ENCODE measurements at regions not wholly inside any gene's neighbourhood (a gene's known extent, or its start where the extent isn't known, plus 50 kb on each side); places are given as distances from the start of the nearest gene placed in this dataset.

GRCh38 chr2:62568983-62569837 lies 63.2 kb upstream of the TMEM17 start:
- DNase-seq (ENCODE audit: low read depth in 6 of 9, low spot score in 9 of 9) = no peak
- Histone ChIP-seq H3K4me3 (ENCODE audit: low read length in 2 of 2) (no peak overlapping the region), H3K4me1 (ENCODE audit: control insufficient read depth in 2 of 2, insufficient read depth in 2 of 2, low read length in 2 of 2) (peaks cover 6 to 10% of the 10 kb centered on the region in 2 donors), H3K9me3 (ENCODE audit: control insufficient read depth in 2 of 2, insufficient read depth in 1 of 2, low read length in 1 of 2) (no peaks in the 10 kb centered on the region), H3K27ac (ENCODE audit: low read depth in 1 of 2, low read length in 1 of 2) (no peak overlapping the region), H3K36me3 (ENCODE audit: control insufficient read depth in 2 of 2, insufficient read depth in 2 of 2, low read length in 1 of 2) (no peaks in the 10 kb centered on the region), H3K27me3 (ENCODE audit: control insufficient read depth in 2 of 2, insufficient read depth in 1 of 2, low read length in 1 of 2) (peaks cover 9 to 24% of the 10 kb centered on the region in 2 donors)
- WGBS = 94% methylated on average over 5 of the region's 5 CpGs

- no peak for DNase-seq (ENCODE audit: low read depth in 6 of 9, low spot score in 9 of 9)
- Histone ChIP-seq H3K27me3 (ENCODE audit: control insufficient read depth in 2 of 2, insufficient read depth in 1 of 2, low read length in 1 of 2) (peaks cover 9 to 22% of the 10 kb centered on the region in 2 donors), H3K4me1 (ENCODE audit: control insufficient read depth in 2 of 2, insufficient read depth in 2 of 2, low read length in 2 of 2) (peaks cover 6 to 10% of the 10 kb centered on the region in 2 donors), H3K4me3 (ENCODE audit: low read length in 2 of 2) (no peak overlapping the region), H3K9me3 (ENCODE audit: control insufficient read depth in 2 of 2, insufficient read depth in 1 of 2, low read length in 1 of 2) (no peaks in the 10 kb centered on the region), H3K27ac (ENCODE audit: low read depth in 1 of 2, low read length in 1 of 2) (no peak overlapping the region), H3K36me3 (ENCODE audit: control insufficient read depth in 2 of 2, insufficient read depth in 2 of 2, low read length in 1 of 2) (no peaks in the 10 kb centered on the region)
- WGBS = 82% methylated on average over 1 of the region's 1 CpG
Observed at GRCh38 chr2:62568074-62568473, 62.1 kb upstream of the TMEM17 start.

DNA sequence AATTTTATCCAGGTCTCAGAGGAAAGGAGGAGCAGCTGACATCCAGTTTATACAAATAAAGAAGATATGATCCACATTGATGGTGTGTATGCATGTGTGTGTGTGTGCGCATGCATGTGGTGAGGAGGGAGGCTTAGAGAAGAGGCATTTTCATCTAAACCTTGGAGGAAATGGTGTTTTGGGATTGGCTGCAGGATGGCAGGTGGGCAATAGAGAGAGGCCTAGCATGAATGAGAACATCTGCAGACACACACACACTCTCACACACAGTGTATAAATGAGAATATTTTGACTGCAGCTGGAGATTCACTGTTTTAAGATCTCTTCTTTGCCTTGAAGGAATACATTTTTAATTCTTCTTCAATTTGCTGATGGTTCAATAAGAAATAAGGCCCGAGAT lies 61.7 kb upstream of the TMEM17 start:
- Histone ChIP-seq H3K4me1 (ENCODE audit: control insufficient read depth in 2 of 2, insufficient read depth in 2 of 2, low read length in 2 of 2) (peaks cover 6 to 10% of the 10 kb centered on the region in 2 donors), H3K27ac (ENCODE audit: low read depth in 1 of 2, low read length in 1 of 2) (no peak overlapping the region), H3K27me3 (ENCODE audit: control insufficient read depth in 2 of 2, insufficient read depth in 1 of 2, low read length in 1 of 2) (peaks cover 9 to 20% of the 10 kb centered on the region in 2 donors), H3K36me3 (ENCODE audit: control insufficient read depth in 2 of 2, insufficient read depth in 2 of 2, low read length in 1 of 2) (no peaks in the 10 kb centered on the region), H3K4me3 (ENCODE audit: low read length in 2 of 2) (no peak overlapping the region), H3K9me3 (ENCODE audit: control insufficient read depth in 2 of 2, insufficient read depth in 1 of 2, low read length in 1 of 2) (no peaks in the 10 kb centered on the region)
- 95% methylated on average over 2 of the region's 2 CpGs for WGBS
- DNase-seq (ENCODE audit: low read depth in 6 of 9, low spot score in 9 of 9) = no peak

DNA sequence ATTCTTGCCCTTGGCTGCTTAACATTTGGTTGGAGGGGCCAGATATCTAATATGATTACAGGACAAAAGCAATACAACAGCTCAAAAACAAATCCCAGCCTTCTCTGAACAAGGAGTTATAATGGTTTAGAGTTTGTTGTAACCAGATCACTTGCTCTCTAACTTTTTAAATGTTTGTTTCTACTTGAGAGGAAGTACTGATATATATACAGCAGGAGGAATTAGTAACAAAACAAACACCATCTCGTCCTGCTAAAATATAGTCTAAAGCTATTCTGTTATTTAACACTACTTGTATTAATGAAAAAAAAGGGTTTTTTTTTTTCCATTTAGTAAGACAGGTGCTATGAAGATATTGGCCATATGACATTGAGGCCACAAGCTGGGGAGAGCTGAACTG lies 60.9 kb upstream of the TMEM17 start:
- DNase-seq (ENCODE audit: low read depth in 6 of 9, low spot score in 9 of 9) = no peak
- H3K9me3 ChIP-seq (ENCODE audit: control insufficient read depth in 2 of 2, insufficient read depth in 1 of 2, low read length in 1 of 2) = no peaks in the 10 kb centered on the region
- H3K4me1 ChIP-seq (ENCODE audit: control insufficient read depth in 2 of 2, insufficient read depth in 2 of 2, low read length in 2 of 2) = peaks cover 6 to 10% of the 10 kb centered on the region in 2 donors
- H3K36me3 ChIP-seq (ENCODE audit: control insufficient read depth in 2 of 2, insufficient read depth in 2 of 2, low read length in 1 of 2) = no peaks in the 10 kb centered on the region
- H3K4me3 ChIP-seq (ENCODE audit: low read length in 2 of 2) = no peak overlapping the region
- WGBS = 91% methylated on average over 1 of the region's 1 CpG
- H3K27ac ChIP-seq (ENCODE audit: low read depth in 1 of 2, low read length in 1 of 2) = no peak overlapping the region
- peaks cover 9 to 17% of the 10 kb centered on the region in 2 donors for H3K27me3 ChIP-seq (ENCODE audit: control insufficient read depth in 2 of 2, insufficient read depth in 1 of 2, low read length in 1 of 2)

DNA sequence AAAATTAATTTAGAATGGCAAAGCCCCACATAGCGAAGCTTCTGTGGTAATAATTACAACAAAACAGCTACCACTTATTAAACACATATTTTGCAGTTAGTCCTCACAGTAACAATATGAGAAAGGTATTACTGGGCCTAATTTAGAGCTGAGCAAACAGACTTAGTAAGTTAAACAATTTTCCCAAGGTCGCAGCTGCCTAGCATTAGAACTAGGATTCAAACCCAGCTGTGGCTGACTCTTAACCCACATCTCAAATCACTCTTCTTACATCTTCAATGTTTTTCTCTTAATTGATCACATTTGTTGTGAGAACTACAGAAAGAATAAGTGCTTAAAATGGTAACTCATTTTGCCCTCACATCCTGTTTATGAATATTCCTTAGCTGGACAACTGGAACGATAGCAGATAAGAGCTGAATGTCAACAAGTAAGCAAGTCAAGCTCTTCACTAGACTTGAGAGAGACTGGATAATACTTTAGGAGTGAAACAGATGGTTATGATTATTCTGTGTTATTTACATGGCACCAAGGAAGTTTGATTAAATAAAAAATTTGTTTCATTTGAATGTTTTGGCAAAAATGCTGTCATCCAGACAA lies 59.4 kb upstream of the TMEM17 start:
- Histone ChIP-seq H3K4me3 (ENCODE audit: low read length in 2 of 2) (no peak overlapping the region), H3K4me1 (ENCODE audit: control insufficient read depth in 2 of 2, insufficient read depth in 2 of 2, low read length in 2 of 2) (peaks cover 0 to under 1% of the 10 kb centered on the region in 2 donors), H3K27ac (ENCODE audit: low read depth in 1 of 2, low read length in 1 of 2) (no peak overlapping the region), H3K9me3 (ENCODE audit: control insufficient read depth in 2 of 2, insufficient read depth in 1 of 2, low read length in 1 of 2) (no peaks in the 10 kb centered on the region), H3K36me3 (ENCODE audit: control insufficient read depth in 2 of 2, insufficient read depth in 2 of 2, low read length in 1 of 2) (no peaks in the 10 kb centered on the region), H3K27me3 (ENCODE audit: control insufficient read depth in 2 of 2, insufficient read depth in 1 of 2, low read length in 1 of 2) (peaks cover 0 to 5% of the 10 kb centered on the region in 2 donors)
- WGBS = 98% methylated on average over 3 of the region's 3 CpGs
- DNase-seq (ENCODE audit: low read depth in 6 of 9, low spot score in 9 of 9) = no peak

GRCh38 chr2:62564380-62565137 lies 58.6 kb upstream of the TMEM17 start:
- 97% methylated on average over 4 of the region's 4 CpGs for WGBS
- DNase-seq (ENCODE audit: low read depth in 6 of 9, low spot score in 9 of 9) = no peak

DNA sequence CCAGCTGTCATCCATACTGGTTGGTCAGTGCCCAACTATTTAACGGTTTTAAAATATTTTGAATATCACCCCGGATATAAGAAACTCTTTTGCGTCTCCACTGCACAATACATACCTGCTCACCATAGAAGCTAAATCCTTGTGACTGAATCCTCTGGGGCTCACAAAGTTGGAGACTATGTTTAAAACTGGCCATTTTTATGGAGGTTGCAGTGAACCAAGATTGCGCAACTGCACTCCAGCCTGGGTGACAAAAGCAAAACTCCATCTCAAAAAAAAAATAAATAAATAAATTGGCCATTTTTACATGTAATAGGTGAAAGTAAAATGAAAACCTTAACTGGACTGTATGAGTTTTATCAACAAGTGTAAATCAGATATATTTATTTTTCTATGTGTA lies 55.6 kb upstream of the TMEM17 start:
- H3K4me1 ChIP-seq (ENCODE audit: control insufficient read depth in 2 of 2, insufficient read depth in 2 of 2, low read length in 2 of 2) = no peaks in the 10 kb centered on the region
- H3K27ac ChIP-seq (ENCODE audit: low read depth in 1 of 2, low read length in 1 of 2) = no peak overlapping the region
- no peaks in the 10 kb centered on the region for H3K36me3 ChIP-seq (ENCODE audit: control insufficient read depth in 2 of 2, insufficient read depth in 2 of 2, low read length in 1 of 2)
- H3K27me3 ChIP-seq (ENCODE audit: control insufficient read depth in 2 of 2, insufficient read depth in 1 of 2, low read length in 1 of 2) = no peaks in the 10 kb centered on the region
- no peaks in the 10 kb centered on the region for H3K9me3 ChIP-seq (ENCODE audit: control insufficient read depth in 2 of 2, insufficient read depth in 1 of 2, low read length in 1 of 2)
- no peak overlapping the region for H3K4me3 ChIP-seq (ENCODE audit: low read length in 2 of 2)
- DNase-seq (ENCODE audit: low read depth in 6 of 9, low spot score in 9 of 9) = no peak
- 98% methylated on average over 4 of the region's 4 CpGs for WGBS

More at GRCh38 chr2:62564380-62565137, 58.6 kb upstream of the TMEM17 start:
- H3K36me3 ChIP-seq (ENCODE audit: control insufficient read depth in 2 of 2, insufficient read depth in 2 of 2, low read length in 1 of 2) = no peaks in the 10 kb centered on the region
- no peaks in the 10 kb centered on the region for H3K9me3 ChIP-seq (ENCODE audit: control insufficient read depth in 2 of 2, insufficient read depth in 1 of 2, low read length in 1 of 2)
- H3K27me3 ChIP-seq (ENCODE audit: control insufficient read depth in 2 of 2, insufficient read depth in 1 of 2, low read length in 1 of 2) = no peaks in the 10 kb centered on the region
- H3K4me1 ChIP-seq (ENCODE audit: control insufficient read depth in 2 of 2, insufficient read depth in 2 of 2, low read length in 2 of 2) = no peaks in the 10 kb centered on the region
- no peak overlapping the region for H3K4me3 ChIP-seq (ENCODE audit: low read length in 2 of 2)
- H3K27ac ChIP-seq (ENCODE audit: low read depth in 1 of 2, low read length in 1 of 2) = no peak overlapping the region

DNA sequence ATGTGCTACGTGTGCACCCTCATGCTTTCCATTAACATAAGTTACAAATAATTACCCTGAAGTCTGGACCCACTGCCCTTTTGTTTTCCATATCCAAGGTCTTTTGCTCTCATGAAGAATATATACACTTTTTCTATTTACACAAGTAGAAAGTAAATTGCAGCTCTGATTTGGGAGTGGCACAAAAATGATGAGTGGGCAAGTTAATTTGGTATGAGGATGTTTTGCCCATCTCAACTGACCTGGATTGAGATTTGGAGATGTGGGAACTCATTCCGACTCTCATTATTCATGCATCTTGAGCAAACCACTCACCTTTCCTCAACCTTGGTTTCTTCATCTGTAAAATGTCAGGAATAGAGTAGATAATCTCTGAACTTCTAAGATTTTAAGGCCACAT lies 53.6 kb upstream of the TMEM17 start:
- no peak for DNase-seq (ENCODE audit: low read depth in 6 of 9, low spot score in 9 of 9)
- Histone ChIP-seq H3K9me3 (ENCODE audit: control insufficient read depth in 2 of 2, insufficient read depth in 1 of 2, low read length in 1 of 2) (no peaks in the 10 kb centered on the region), H3K4me1 (ENCODE audit: control insufficient read depth in 2 of 2, insufficient read depth in 2 of 2, low read length in 2 of 2) (no peaks in the 10 kb centered on the region), H3K36me3 (ENCODE audit: control insufficient read depth in 2 of 2, insufficient read depth in 2 of 2, low read length in 1 of 2) (no peaks in the 10 kb centered on the region), H3K4me3 (ENCODE audit: low read length in 2 of 2) (no peak overlapping the region), H3K27me3 (ENCODE audit: control insufficient read depth in 2 of 2, insufficient read depth in 1 of 2, low read length in 1 of 2) (no peaks in the 10 kb centered on the region), H3K27ac (ENCODE audit: low read depth in 1 of 2, low read length in 1 of 2) (no peak overlapping the region)
- WGBS = 96% methylated on average over 2 of the region's 2 CpGs

DNA sequence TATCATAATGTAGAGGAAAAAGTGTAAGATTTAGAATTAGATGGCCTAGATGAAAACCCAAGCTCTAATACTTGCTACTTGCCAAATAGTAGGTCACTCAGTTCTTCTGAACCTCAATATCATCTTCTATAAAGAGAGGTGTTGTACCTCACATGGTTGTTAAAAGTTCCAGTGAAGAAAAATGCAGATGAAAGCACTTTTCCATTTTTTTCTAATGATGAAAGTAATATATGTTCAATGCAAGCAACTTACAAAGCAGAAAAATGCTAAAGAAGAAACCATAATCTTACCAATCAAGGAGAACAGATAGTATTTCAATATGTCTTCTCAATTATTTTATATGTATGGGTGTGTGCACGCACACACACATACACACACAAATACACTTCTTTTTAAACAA lies 52.7 kb upstream of the TMEM17 start:
- WGBS = 99% methylated on average over 1 of the region's 1 CpG
- Histone ChIP-seq H3K4me3 (ENCODE audit: low read length in 2 of 2) (no peak overlapping the region), H3K27me3 (ENCODE audit: control insufficient read depth in 2 of 2, insufficient read depth in 1 of 2, low read length in 1 of 2) (no peaks in the 10 kb centered on the region), H3K9me3 (ENCODE audit: control insufficient read depth in 2 of 2, insufficient read depth in 1 of 2, low read length in 1 of 2) (no peaks in the 10 kb centered on the region), H3K4me1 (ENCODE audit: control insufficient read depth in 2 of 2, insufficient read depth in 2 of 2, low read length in 2 of 2) (no peaks in the 10 kb centered on the region), H3K27ac (ENCODE audit: low read depth in 1 of 2, low read length in 1 of 2) (no peak overlapping the region), H3K36me3 (ENCODE audit: control insufficient read depth in 2 of 2, insufficient read depth in 2 of 2, low read length in 1 of 2) (no peaks in the 10 kb centered on the region)
- no peak for DNase-seq (ENCODE audit: low read depth in 6 of 9, low spot score in 9 of 9)

Data from thymus (tissue), 11 donors.